ENCODE measurements at regions not wholly inside any gene's neighbourhood (a gene's known extent, or its start where the extent isn't known, plus 50 kb on each side); places are given as distances from the start of the nearest gene placed in this dataset.

GRCh38 chr2:12168354-12168753 is 421.9 kb downstream of the LPIN1 start:
- H3K27me3 Mint-ChIP-seq (ENCODE audit: insufficient read depth), result peaks cover 5% of the 10 kb centered on the region; the same call in 1 of the 2 replicates
- no peak for DNase-seq
- no peak overlapping the region for H3K4me3 Mint-ChIP-seq
- peaks cover 31% of the 10 kb centered on the region for H3K4me1 Mint-ChIP-seq (ENCODE audit: low read depth)
- no peak for TF ChIP-seq CTCF (IDR thresholded peaks at IDR 0.05)
- peak overlapping the region; percentile 86 for H3K27ac Mint-ChIP-seq
- no peaks in the 10 kb centered on the region for H3K36me3 Mint-ChIP-seq (ENCODE audit: low read depth)
- no peaks in the 10 kb centered on the region for H3K9me3 Mint-ChIP-seq

GRCh38 chr2:12168791-12169388 is 422.5 kb downstream of the LPIN1 start:
- no peaks in the 10 kb centered on the region for H3K9me3 Mint-ChIP-seq

GRCh38 chr2:12169721-12170120 is 423.3 kb downstream of the LPIN1 start:
- H3K27me3 Mint-ChIP-seq (ENCODE audit: insufficient read depth), result peaks cover 2% of the 10 kb centered on the region; the same call in 1 of the 2 replicates
- peak overlapping the region; percentile 86 for H3K27ac Mint-ChIP-seq
- H3K9me3 Mint-ChIP-seq, result no peaks in the 10 kb centered on the region
- peak; percentile 92 for DNase-seq
- no peaks in the 10 kb centered on the region for H3K36me3 Mint-ChIP-seq (ENCODE audit: low read depth)
- TF ChIP-seq CTCF (IDR thresholded peaks at IDR 0.05), result no peak
- peak overlapping the region; percentile 34; the same call in 1 of the 2 replicates for H3K4me3 Mint-ChIP-seq
- peaks cover 38% of the 10 kb centered on the region for H3K4me1 Mint-ChIP-seq (ENCODE audit: low read depth)

More at GRCh38 chr2:12168791-12169388, 422.5 kb downstream of the LPIN1 start:
- Mint-ChIP-seq H3K36me3 (ENCODE audit: low read depth) (no peaks in the 10 kb centered on the region), H3K4me3 (no peak overlapping the region), H3K27me3 (ENCODE audit: insufficient read depth) (peaks cover 7% of the 10 kb centered on the region; the same call in 1 of the 2 replicates), H3K4me1 (ENCODE audit: low read depth) (peaks cover 34% of the 10 kb centered on the region), H3K27ac (peak overlapping the region; percentile 86)
- peak; percentile 59 for DNase-seq
- TF ChIP-seq CTCF (IDR thresholded peaks at IDR 0.05), result no peak

- H3K4me1 Mint-ChIP-seq (ENCODE audit: low read depth), result peaks cover 38% of the 10 kb centered on the region
- H3K9me3 Mint-ChIP-seq, result no peaks in the 10 kb centered on the region
- H3K4me3 Mint-ChIP-seq, result no peak overlapping the region
- peaks cover 2% of the 10 kb centered on the region; the same call in 1 of the 2 replicates for H3K27me3 Mint-ChIP-seq (ENCODE audit: insufficient read depth)
- peak overlapping the region; percentile 86 for H3K27ac Mint-ChIP-seq
- no peaks in the 10 kb centered on the region for H3K36me3 Mint-ChIP-seq (ENCODE audit: low read depth)
- DNase-seq, result no peak
- TF ChIP-seq CTCF (IDR thresholded peaks at IDR 0.05), result no peak
These were observed 423.7 kb downstream of the LPIN1 start for GRCh38 chr2:12170121-12170520.

- H3K4me3 Mint-ChIP-seq, result no peak overlapping the region
- no peaks in the 10 kb centered on the region for H3K36me3 Mint-ChIP-seq (ENCODE audit: low read depth)
- peak; percentile 11 for DNase-seq
- H3K27me3 Mint-ChIP-seq (ENCODE audit: insufficient read depth), result peaks cover 2% of the 10 kb centered on the region; the same call in 1 of the 2 replicates
- H3K4me1 Mint-ChIP-seq (ENCODE audit: low read depth), result peaks cover 60% of the 10 kb centered on the region
- no peak overlapping the region for H3K27ac Mint-ChIP-seq
- TF ChIP-seq CTCF (IDR thresholded peaks at IDR 0.05), result peak; percentile 68
- no peaks in the 10 kb centered on the region for H3K9me3 Mint-ChIP-seq
These were observed 427.0 kb downstream of the LPIN1 start for GRCh38 chr2:12173271-12173942.

Measured in HFFc6 (cell line).